HG02610 (cell line): ENCODE measurements at regions not wholly inside any gene's neighbourhood (a gene's known extent, or its start where the extent isn't known, plus 50 kb on each side); places are given as distances from the start of the nearest gene placed in this dataset.

ENCODE experiments used
- ATAC-seq: cut with Tn5 transposase; IDR thresholded peaks from one replicate; pipeline ENCODE4 v1.9.1; 2021; ENCODE audit warnings: mild to moderate bottlenecking, moderate library complexity; ENCODE audit not compliant: unreplicated experiment

DNA sequence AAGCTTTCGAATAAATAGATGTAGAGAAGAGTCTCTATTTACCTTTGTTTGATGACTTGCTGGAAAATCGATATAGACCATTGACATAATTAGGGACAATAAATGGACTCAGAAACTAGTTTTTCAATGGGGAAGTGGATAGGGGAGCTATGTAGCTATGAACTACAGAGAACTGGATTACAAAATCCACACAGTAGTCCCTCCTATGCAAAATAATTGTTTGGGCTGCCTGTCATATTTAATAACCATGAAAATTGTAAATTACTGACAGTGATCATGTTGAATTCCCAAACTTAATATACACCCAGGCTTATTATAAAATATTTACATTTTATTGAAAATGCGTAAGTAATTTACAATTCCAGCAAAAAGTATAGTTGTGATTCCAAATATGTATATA lies 333.1 kb upstream of the FAM241A start:
- no peak for ATAC-seq

DNA sequence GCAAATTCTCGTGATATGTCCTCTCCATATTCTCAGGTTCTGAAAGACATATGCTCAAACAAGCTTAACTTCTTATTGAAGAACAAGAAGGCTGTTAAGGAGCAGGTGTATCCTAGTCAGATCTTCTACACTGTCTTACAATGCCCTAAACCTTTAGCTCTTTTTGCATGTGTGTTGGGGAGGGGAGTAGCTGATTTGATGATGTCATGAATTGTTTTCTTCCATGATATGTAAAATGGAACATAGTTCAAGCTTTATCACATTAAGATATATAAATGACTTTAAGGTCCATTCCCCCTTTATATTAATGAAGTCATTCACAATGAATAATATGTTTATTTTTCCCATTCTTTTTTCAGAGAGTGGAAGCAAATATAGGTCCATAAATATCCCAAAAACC lies 332.5 kb upstream of the FAM241A start:
- no peak for ATAC-seq

DNA sequence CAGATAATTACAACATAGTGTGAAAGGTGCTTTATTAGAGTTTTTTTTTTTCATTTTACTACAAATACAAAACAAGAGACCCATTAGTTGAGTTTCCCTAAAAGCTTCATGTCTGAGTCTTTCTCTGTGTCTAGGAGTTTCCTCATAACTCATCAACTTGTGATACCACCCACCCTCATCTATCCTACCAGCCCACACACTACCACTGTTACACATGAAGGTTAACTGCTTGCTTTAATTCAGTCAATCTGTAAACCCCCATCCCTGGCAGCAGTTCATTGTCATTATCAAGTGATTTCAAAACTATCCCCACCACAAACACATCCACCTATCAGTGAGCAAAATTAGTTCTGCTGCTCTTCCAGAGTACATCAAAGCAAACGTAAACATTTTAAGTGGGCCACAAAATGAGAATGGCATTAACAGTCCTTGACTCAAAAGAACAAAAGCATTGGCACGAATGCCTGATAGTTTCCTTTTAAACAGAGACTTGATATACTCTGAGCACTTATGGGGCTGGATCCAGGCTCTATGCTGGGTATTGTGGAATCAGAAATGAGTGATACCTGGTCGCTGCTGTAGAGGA lies 331.6 kb upstream of the FAM241A start:
- peak; percentile 47 for ATAC-seq

DNA sequence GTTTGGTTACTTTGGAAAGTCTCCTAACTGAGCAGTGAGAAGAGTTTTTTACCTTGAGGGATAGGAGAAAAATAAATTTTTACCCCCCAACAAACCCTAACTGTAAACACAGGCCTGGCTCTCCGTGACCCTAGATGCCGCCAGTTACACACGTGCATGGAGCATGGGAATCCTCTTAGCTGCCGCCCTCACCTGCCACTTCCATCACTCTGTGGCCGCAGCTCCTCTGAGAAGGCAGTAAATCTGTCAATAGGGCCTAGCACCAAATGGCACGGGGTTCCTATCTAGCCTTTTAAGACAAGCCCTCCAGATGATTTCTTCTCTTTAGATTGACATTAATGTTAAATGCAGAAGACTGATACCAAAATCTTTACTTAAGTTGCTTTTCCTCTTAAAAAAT lies 330.3 kb upstream of the FAM241A start:
- ATAC-seq: no peak

DNA sequence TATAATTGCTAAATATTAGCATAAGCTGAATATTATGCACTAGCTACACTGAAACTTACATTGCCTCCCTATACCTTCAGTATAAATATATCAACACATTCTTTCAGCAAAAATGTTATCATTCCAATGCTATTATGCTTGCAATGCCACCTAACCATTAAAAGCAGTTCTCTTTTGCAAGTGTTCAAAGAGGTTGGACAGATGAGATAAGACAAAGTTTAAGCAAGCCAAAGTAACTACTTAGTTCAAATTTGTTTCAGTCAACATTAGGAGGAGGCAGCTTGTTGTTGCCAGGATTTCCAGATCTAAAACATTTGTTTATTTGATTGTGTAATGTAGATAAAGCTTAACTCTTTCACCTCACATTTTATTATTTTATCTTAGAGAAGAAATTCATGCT lies 323.9 kb upstream of the FAM241A start:
- no peak for ATAC-seq

DNA sequence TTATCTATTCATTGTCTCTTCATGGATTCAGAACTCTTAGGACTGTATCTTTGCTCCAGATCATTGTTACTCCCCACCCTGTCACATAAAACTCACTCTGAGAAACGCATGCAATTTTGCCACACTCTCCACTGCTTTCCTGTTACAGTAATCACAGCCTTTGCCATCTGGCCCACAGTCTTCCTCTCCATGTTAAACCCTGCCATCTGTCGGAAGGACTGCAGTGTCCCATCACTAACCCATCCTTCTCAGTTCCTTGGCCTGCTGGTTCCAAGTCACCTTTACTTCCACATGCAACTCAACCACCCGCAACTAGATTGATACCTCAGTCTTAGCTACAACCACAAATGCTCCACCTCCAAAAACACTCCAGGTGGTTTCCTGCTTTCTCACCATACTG lies 308.7 kb upstream of the FAM241A start:
- ATAC-seq: no peak

DNA sequence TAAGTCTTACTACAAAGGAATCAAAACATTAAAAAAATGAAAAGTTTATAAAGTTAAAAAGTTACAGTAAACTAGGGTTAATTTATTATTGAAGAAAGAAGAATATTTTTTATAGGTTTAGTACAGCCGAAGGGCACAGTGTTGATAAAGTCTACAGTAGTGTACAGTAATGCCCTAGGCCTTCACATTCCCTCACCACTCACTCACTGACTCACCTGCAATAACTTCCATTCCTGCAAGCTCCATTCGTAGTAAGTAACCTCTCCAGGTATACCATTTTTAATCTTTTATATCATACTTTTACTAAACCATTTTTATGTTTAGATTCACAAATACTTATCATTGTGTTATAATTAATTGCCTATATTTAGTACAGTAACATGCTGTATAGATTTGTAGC lies 307.5 kb upstream of the FAM241A start:
- no peak for ATAC-seq

DNA sequence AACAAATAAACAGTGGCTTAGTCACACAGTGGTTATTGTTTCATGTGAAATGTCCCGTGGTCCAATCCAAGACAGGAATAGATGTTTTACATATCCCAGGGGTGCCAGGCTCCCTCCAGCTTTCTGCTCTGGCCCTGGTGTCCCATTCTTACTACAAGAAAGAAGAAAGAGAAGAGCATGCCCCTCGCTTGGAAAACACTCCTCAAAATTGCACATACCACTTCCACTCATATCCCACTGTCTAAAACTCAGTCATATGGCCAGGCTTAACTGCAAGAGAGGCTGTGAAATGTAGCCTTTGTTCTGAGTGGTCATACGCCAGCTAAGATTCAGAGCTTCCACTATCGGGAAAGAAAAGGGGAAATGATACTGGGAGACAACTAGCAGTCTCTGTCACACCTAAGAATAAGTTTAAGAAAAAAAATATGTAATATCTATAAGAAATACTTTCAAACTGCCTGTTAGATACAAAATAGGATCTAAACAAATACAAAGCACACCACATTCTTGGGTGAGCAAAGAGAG lies 306.8 kb upstream of the FAM241A start:
- peak; percentile 60 for ATAC-seq

DNA sequence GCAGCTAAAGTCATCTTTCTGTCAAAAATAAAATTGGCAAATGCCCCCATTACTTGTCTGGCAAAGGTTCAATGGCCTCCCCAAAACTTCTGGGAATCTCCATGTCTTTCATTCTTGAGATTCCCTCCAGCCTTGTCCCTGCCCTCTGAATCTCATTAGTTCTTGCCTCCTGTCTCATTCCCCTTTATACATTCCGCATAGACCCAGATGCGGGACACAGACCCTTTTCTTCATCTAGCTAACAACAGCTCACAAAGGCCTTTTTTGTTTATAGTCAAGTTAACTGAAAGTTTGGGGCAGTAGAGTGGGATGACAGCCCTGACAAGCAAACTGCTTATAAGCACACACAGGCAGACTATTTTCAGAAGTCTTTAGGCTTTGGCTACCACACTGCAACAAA lies 306.1 kb upstream of the FAM241A start:
- no peak for ATAC-seq

DNA sequence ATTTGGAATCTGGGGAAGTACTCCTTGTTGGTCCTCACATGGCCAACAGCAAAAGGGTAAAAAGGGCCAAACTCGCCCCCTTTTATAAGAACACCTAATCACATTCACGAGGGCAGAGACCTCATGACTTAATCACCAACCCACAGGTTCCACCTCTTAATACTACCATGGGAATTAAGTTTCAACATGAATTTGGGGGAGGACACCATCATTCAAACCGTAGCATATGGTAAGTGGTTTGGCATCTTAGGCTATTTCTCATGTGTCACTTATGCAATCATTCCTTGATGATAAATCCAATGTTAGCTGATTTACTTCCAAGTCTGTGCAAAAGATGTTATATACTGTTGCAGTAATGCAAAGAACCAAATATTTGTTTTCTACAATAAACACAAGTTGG lies 302.9 kb upstream of the FAM241A start:
- ATAC-seq: no peak

DNA sequence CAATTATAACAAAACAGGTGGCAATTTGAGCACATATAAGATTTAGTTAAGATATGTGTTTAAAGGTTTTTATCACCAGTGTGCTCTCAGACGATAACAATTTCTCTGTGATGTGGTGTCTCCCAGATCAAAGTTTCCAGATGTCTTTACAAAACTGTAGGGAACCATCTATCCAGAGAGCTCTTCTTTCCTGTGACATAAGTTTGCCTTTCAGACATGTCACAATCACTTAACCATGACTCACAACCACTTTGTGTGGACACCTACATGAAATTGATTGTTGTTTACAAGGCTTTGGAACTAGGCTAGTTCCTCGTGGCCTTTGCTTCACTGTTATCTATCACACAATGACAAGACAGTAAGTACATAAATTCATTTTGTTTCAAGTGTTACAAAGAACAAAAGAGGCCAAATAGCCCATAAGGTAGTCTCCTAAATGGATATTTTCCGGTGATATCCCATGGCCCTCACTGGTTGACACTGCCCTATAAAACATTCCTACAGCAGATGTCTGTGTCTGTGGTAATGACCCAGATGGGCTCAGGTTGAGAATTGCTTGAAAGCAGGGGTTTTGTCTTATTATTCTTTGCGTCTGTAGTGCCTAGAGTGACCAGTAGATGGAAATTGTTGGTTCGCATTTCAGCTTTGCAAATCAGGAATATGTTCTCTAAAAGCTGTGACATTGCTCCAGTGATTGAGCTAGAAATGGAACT lies 297.8 kb upstream of the FAM241A start:
- ATAC-seq: no peak

DNA sequence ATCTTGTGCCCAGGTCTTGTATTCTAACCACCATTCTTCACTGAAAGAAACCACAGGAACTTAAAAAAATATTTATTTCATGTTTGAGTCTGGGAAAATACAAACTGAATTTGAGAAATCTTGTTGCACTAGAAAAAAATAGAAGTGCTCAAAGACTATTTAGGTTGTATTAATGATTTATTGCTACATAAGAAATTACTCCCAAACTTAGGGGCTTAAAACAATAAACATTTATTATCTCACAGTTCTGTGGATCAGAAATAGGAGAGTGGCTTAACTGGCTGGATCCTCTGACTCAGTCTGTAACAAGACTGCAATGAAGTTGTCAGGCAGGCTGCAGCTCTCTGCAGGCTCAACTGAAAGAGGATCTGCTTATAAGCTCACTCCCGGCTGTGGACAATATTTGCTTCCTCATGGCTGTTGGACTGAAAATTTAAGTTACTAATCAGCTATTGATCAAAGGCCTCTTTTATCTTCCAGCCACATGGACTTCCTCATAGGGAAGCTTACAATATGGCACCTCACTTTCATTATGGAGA lies 295.4 kb upstream of the FAM241A start:
- no peak for ATAC-seq

DNA sequence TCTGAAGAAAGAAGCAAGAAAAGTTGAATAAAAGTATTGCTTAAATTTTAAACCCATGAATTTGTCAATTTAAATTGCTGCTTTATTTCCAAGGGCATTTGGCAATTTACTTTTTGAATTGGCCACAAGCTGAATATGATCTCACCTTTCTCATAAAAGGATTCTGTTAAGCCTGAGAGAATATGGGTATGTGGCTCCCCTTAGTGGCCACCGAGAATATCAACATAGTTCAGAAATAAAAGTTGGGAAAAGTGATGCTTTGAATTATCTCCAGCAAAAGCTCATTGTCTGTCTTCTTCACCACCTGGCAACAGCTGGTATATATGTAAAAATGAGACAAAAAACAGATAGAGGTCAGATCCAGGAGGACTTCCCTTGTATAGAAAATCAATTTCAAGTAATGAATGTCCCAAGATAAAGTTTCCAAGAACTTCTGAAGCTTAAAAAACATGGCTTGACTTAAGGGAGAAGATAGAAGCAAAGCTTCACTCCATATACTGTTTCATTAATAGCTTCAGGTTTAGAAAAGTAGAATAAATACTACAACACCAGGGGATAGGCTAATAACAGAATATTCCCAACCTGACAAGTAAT lies 290.7 kb upstream of the FAM241A start:
- ATAC-seq: peak; percentile 67

DNA sequence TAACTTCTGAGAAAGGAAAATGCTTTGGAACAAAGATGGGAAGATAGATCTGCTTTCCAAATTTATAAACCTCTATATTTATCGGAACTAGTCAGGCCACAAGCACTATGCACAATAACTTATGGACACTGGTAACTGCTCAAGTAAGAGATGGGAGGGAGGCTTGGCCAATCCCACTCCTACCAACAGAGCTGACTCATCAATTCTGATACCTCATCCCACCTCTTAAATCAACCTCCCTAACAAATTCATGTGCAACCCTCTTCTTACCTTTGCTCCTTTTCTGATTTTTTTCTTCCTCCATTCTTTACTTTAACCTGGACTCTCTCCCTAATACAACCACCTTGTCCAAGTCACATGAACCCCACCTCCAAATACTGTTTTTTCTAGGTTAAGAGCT lies 289.9 kb upstream of the FAM241A start:
- no peak for ATAC-seq

DNA sequence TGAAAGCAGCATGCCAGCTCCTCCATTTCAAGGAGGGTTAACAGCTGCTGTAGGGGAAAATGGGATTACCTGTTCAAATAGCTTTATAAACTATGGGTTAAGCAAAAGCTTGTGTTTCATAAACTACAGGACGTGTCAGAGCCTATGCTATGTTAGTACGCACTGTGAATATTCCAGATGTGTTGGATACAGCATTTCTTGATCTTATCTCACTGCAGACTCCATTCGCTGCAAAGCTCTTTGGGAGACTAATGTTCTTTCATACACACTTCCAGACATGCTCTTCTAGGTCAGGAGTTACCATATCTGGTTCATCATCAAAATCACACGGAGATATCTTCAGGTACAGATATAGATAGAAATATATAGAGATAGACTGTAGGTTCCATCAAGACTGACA lies 281.2 kb upstream of the FAM241A start:
- no peak for ATAC-seq

DNA sequence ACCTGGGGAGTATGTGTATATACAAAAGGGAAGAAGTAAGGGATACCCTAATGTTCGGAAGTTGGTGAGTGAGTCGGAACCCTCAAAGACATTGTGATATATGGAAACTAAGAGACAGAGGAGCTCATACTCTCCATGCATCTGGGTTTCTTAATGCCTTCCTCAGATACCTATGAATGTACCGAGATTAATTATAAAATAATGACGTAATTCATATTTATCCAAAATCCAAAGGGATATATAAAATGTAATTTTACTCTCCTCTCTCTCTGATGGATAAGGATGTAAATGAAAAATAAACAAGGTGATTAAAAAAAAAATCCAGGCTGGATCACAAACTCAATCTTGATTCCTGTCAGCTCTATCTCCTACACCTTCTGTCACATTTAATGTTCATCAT lies 275.9 kb upstream of the FAM241A start:
- ATAC-seq: no peak

DNA sequence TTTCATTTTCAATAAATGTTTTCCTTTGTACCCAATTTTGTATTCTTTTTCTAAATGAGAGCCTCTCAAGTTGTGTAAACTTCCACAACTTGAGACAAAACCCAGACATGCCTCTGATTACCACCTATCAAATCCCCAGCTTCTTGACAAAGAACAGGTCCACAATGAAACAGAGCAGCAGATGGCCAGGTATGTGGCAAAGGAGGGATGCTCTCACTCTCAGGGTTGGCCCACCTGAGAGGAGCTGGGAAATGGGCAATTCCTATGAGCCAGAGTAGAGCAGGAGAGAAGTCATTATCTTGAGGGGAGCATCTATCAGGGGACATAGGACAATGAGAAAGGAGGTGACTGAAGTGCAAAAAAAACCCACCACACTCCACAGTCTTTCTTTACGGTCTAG lies 273.5 kb upstream of the FAM241A start:
- no peak for ATAC-seq

DNA sequence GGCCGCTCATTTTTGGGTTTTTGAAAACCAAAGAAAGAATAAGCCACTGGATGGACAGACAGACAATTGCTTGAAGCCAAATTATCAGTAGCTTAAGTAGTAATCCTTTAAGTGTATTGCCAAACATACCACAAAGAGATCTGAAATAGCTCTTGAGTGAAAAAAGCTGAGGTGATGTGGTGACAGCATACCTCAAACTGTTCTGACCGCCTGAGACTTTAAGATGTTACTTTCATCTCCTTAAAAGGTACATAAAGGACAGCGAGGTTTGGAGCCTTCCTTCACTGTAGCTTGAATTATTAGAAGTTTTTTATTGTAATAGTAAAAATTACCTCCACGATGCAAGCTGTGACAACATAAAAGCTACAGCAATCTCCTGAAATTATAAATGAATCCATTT lies 271.5 kb upstream of the FAM241A start:
- no peak for ATAC-seq

DNA sequence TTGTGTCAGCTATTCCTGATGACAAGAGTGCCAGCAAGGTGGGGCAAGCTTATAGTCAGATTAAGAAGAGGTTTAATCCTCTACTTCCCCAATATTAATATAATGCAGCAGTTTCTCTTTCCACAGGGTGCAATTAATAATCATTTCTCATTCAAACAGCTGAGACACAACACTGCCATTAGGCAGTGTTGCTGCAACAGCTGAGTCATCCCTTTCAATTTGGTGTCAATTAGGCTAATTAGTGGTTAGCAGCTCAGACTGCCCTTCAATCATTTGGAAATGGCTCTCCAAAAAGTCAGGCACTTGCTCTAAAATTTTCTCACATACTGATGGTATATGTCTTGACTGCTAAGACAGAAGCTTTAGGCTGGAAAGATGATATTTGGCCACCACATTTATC lies 265.7 kb upstream of the FAM241A start:
- no peak for ATAC-seq

DNA sequence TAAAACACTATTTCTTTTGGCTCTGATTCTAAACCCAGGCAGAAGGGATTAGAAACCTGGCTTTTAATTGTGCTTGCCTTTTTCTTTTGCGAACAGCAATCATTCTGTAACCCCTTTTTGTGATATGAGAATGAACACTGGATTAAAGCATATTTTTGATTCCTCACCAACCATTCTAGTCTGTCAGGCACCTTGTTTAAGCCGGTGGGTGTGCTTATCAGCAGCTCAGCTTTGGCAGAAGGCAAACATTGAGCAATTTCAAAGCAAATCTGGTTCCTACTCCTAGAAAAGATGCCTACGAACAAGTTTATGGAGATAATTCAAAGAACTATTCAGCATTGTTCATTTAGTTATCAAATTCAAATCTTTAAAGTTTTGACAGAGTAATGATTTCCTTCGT lies 265.1 kb upstream of the FAM241A start:
- ATAC-seq: no peak

DNA sequence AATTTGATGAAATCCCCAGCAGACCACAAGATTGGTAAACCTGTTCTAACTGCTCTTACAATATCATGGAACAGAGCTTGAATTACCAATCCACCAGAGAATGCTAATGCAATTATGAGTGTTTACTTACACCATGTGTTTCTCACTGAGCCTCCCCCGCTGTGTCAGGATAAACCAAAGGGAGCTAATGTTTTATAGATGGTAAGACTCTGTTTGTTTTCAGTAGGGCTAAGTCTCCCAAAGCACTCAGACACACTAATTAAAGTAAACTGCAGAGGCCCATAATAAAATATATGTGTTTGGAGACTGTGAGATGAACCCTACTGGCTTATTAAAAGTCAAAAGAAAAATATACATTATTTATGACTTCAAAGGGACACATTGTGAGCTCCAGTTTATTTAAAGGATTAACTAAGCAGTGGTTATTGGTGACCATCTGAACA lies 261.7 kb upstream of the FAM241A start:
- no peak for ATAC-seq

DNA sequence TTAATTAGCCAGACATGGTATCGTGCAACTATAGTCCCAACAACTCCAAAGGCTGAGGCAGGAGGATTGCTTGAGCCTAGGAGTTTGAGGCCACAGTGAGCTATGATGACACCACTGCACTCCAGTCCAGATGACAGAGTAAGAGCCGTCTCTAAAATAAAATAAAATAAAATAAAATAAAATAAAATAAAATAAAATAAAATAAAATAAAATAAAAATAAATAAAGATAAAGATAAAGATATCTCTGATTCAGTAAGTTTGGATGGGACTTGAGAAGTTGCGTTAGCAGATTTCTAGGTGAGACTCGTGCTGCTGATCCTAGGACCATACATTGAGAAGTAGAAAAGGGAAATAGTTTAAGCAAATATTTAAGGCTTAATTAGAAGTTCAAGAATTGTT lies 254.8 kb upstream of the FAM241A start:
- no peak for ATAC-seq
